ENCODE measurements at regions not wholly inside any gene's neighbourhood (a gene's known extent, or its start where the extent isn't known, plus 50 kb on each side); places are given as distances from the start of the nearest gene placed in this dataset.

- Histone ChIP-seq H3K36me3 (no peaks in the 10 kb centered on the region), H3K27me3 (no peaks in the 10 kb centered on the region), H3K4me1 (ENCODE audit: control insufficient read depth in 1 of 2, insufficient read depth in 1 of 2, low read depth in 1 of 2, low read length in 1 of 2) (no peaks in the 10 kb centered on the region), H3K27ac (no peak overlapping the region), H3K9me3 (no peaks in the 10 kb centered on the region), H3K4me3 (ENCODE audit: low read depth in 1 of 2, low read length in 1 of 2) (no peak overlapping the region)
- no peak for TF ChIP-seq CTCF (IDR thresholded peaks at IDR 0.05)
Observed at GRCh38 chr2:103789381-103790095, 1027.7 kb downstream of the TMEM182 start.

GRCh38 chr2:103792042-103792441 lies 1030.2 kb downstream of the TMEM182 start:
- Histone ChIP-seq H3K36me3 (no peaks in the 10 kb centered on the region), H3K27ac (no peak overlapping the region), H3K9me3 (no peaks in the 10 kb centered on the region), H3K4me3 (ENCODE audit: low read depth in 1 of 2, low read length in 1 of 2) (no peak overlapping the region), H3K4me1 (ENCODE audit: control insufficient read depth in 1 of 2, insufficient read depth in 1 of 2, low read depth in 1 of 2, low read length in 1 of 2) (no peaks in the 10 kb centered on the region), H3K27me3 (no peaks in the 10 kb centered on the region)
- no peak for TF ChIP-seq CTCF (IDR thresholded peaks at IDR 0.05)

GRCh38 chr2:103798291-103798690 lies 1036.5 kb downstream of the TMEM182 start:
- H3K4me3 ChIP-seq (ENCODE audit: low read depth in 1 of 2, low read length in 1 of 2), result no peak overlapping the region
- no peaks in the 10 kb centered on the region for H3K9me3 ChIP-seq
- H3K27me3 ChIP-seq, result no peaks in the 10 kb centered on the region
- no peaks in the 10 kb centered on the region for H3K4me1 ChIP-seq (ENCODE audit: control insufficient read depth in 1 of 2, insufficient read depth in 1 of 2, low read depth in 1 of 2, low read length in 1 of 2)
- H3K27ac ChIP-seq, result no peak overlapping the region
- H3K36me3 ChIP-seq, result no peaks in the 10 kb centered on the region
- TF ChIP-seq CTCF (IDR thresholded peaks at IDR 0.05), result no peak

GRCh38 chr2:103804013-103804412 lies 1042.2 kb downstream of the TMEM182 start:
- no peaks in the 10 kb centered on the region for H3K4me1 ChIP-seq (ENCODE audit: control insufficient read depth in 1 of 2, insufficient read depth in 1 of 2, low read depth in 1 of 2, low read length in 1 of 2)
- no peak for TF ChIP-seq CTCF (IDR thresholded peaks at IDR 0.05)

GRCh38 chr2:103805746-103806145 lies 1043.9 kb downstream of the TMEM182 start:
- Histone ChIP-seq H3K4me1 (ENCODE audit: control insufficient read depth in 1 of 2, insufficient read depth in 1 of 2, low read depth in 1 of 2, low read length in 1 of 2) (no peaks in the 10 kb centered on the region), H3K9me3 (no peaks in the 10 kb centered on the region), H3K36me3 (no peaks in the 10 kb centered on the region), H3K27ac (no peak overlapping the region), H3K4me3 (ENCODE audit: low read depth in 1 of 2, low read length in 1 of 2) (no peak overlapping the region), H3K27me3 (no peaks in the 10 kb centered on the region)
- TF ChIP-seq CTCF (IDR thresholded peaks at IDR 0.05), result no peak

More at GRCh38 chr2:103804013-103804412, 1042.2 kb downstream of the TMEM182 start:
- Histone ChIP-seq H3K36me3 (no peaks in the 10 kb centered on the region), H3K27ac (no peak overlapping the region), H3K27me3 (no peaks in the 10 kb centered on the region), H3K4me3 (ENCODE audit: low read depth in 1 of 2, low read length in 1 of 2) (no peak overlapping the region), H3K9me3 (no peaks in the 10 kb centered on the region)

All from neutrophil (primary cell).